Kidney (tissue), 13 donors: ENCODE measurements at regions not wholly inside any gene's neighbourhood (a gene's known extent, or its start where the extent isn't known, plus 50 kb on each side); places are given as distances from the start of the nearest gene placed in this dataset.

ENCODE experiments used
- DNase-seq, 5 donors: peaks; one replicate each; pipeline ENCODE4 v3.0.0-alpha.2; 2013 to 2020
- FAIRE-seq: peaks from 2 replicates; lab custom pipeline; 2012; peaks lifted over from hg19 to GRCh38; lab: Jason Lieb, UNC
- H3K27ac ChIP-seq, 2 donors: one replicate each; pipeline ENCODE4 v1.7.0; 2013; ENCODE audit warnings: low read depth in 2 of 2, low read length in 2 of 2, inconsistent platforms in 1 of 2
- H3K27me3 ChIP-seq: one replicate; pipeline ENCODE4 v1.7.1; 2013; ENCODE audit warnings: low read length, inconsistent platforms; ENCODE audit not compliant: control insufficient read depth, insufficient read depth
- H3K36me3 ChIP-seq, 3 donors: one replicate each; pipeline versions ENCODE4 v1.7.0 to v1.7.1; 2013; ENCODE audit warnings: low read length in 3 of 3, control low read depth in 1 of 3, inconsistent platforms in 1 of 3; ENCODE audit not compliant: insufficient read depth in 3 of 3, control insufficient read depth in 2 of 3
- H3K4me1 ChIP-seq, 3 donors: one replicate each; pipeline versions ENCODE4 v1.7.0 to v1.7.1; 2013; ENCODE audit warnings: low read length in 3 of 3, inconsistent platforms in 1 of 3, low read depth in 1 of 3; ENCODE audit not compliant: control insufficient read depth in 2 of 3, insufficient read depth in 2 of 3
- H3K4me3 ChIP-seq, 3 donors: one replicate each; pipeline versions ENCODE4 v1.7.0 to v1.8.1; 2013; ENCODE audit warnings: low read length in 3 of 3, control low read depth in 1 of 3, inconsistent platforms in 1 of 3
- H3K9ac ChIP-seq, 3 donors: one replicate each; pipeline versions ENCODE4 v1.7.0 to v1.7.1; 2013; ENCODE audit warnings: low read length in 3 of 3, control low read depth in 1 of 3, inconsistent platforms in 1 of 3
- H3K9me3 ChIP-seq, 3 donors: one replicate each; pipeline versions ENCODE4 v1.7.0 to v1.7.1; 2013; ENCODE audit warnings: low read length in 3 of 3, control low read depth in 1 of 3, inconsistent platforms in 1 of 3; ENCODE audit not compliant: control insufficient read depth in 2 of 3, insufficient read depth in 1 of 3
- intact Hi-C: fragments of 100-400 bp; cut with DNase I; formaldehyde crosslinking; loops from one replicate; pipeline ENCODE4 v1.11.1; 2022
- TF ChIP-seq, protein P1 (sequence below): IDR thresholded peaks from 3 replicates; pipeline ENCODE4 v1.5.1; 2012; ENCODE audit warnings: mild to moderate bottlenecking, moderate library complexity, borderline replicate concordance; ENCODE audit not compliant: insufficient read depth; ENCODE audit errors: extremely low read depth
- donor health status: control.
- donor health status: control.
- donor health status: control.
- donor health status: control.
- donor health status: control.
- donor health status: DM: yes; HTN: yes; CAD: no.
- donor health status: Normal renal cell carcinoma (clear cell type).

- DNase-seq = no peak
- Histone ChIP-seq H3K4me3 (no peak overlapping the region), H3K27ac (no peak overlapping the region), H3K27me3 (no peaks in the 10 kb centered on the region), H3K9ac (no peak overlapping the region), H3K36me3 (no peaks in the 10 kb centered on the region), H3K4me1 (no peaks in the 10 kb centered on the region), H3K9me3 (no peaks in the 10 kb centered on the region)
- intact Hi-C loops = no loop called here
- TF ChIP-seq, protein P1, sequence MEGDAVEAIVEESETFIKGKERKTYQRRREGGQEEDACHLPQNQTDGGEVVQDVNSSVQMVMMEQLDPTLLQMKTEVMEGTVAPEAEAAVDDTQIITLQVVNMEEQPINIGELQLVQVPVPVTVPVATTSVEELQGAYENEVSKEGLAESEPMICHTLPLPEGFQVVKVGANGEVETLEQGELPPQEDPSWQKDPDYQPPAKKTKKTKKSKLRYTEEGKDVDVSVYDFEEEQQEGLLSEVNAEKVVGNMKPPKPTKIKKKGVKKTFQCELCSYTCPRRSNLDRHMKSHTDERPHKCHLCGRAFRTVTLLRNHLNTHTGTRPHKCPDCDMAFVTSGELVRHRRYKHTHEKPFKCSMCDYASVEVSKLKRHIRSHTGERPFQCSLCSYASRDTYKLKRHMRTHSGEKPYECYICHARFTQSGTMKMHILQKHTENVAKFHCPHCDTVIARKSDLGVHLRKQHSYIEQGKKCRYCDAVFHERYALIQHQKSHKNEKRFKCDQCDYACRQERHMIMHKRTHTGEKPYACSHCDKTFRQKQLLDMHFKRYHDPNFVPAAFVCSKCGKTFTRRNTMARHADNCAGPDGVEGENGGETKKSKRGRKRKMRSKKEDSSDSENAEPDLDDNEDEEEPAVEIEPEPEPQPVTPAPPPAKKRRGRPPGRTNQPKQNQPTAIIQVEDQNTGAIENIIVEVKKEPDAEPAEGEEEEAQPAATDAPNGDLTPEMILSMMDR = no peak
- FAIRE-seq = no peak
Measured at GRCh38 chr2:216787851-216788540, 71.9 kb downstream of the TNP1 start.

GRCh38 chr2:216786676-216787075 lies 73.2 kb downstream of the TNP1 start:
- FAIRE-seq (no peak), DNase-seq (no peak)
- Histone ChIP-seq H3K4me3 (no peak overlapping the region), H3K9ac (no peak overlapping the region), H3K4me1 (no peaks in the 10 kb centered on the region), H3K27me3 (no peaks in the 10 kb centered on the region), H3K27ac (no peak overlapping the region), H3K9me3 (no peaks in the 10 kb centered on the region), H3K36me3 (no peaks in the 10 kb centered on the region)
- intact Hi-C loops = no loop called here
- TF ChIP-seq, protein P1 = no peak

- Histone ChIP-seq H3K9ac (no peak overlapping the region), H3K36me3 (no peaks in the 10 kb centered on the region), H3K4me1 (no peaks in the 10 kb centered on the region), H3K27me3 (no peaks in the 10 kb centered on the region), H3K27ac (no peak overlapping the region), H3K9me3 (no peaks in the 10 kb centered on the region), H3K4me3 (no peak overlapping the region)
- no peak for FAIRE-seq
- TF ChIP-seq, protein P1 = no peak
- DNase-seq = no peak
- intact Hi-C loops = no loop called here
Measured at GRCh38 chr2:216784456-216784855, 75.4 kb downstream of the TNP1 start.

DNA sequence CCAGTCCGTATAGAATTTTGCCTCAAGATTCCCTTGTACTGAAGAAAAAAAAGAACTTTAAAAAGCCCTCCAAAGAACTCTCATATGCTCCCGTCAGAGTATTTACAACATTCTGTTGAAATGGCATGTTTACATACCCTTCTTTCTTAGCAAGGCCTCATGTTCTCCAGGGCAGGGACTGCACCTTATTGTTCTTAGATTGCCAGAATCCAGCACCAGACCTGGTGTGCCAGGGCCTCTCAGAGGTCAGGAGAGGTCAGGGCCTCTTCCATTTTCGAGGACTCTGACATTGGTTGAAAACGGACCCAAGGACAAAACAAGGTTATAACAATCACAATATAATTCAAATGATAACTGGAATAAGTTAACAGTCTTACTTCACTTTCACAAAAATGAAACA lies 78.2 kb downstream of the TNP1 start:
- Histone ChIP-seq H3K4me3 (no peak overlapping the region), H3K27ac (no peak overlapping the region), H3K9me3 (no peaks in the 10 kb centered on the region), H3K27me3 (no peaks in the 10 kb centered on the region), H3K4me1 (no peaks in the 10 kb centered on the region), H3K36me3 (no peaks in the 10 kb centered on the region), H3K9ac (no peak overlapping the region)
- no peak for DNase-seq
- intact Hi-C loops = no loop called here
- FAIRE-seq = no peak
- TF ChIP-seq, protein P1 = no peak
